SU-DHL-6 (cell line): ENCODE measurements at regions not wholly inside any gene's neighbourhood (a gene's known extent, or its start where the extent isn't known, plus 50 kb on each side); places are given as distances from the start of the nearest gene placed in this dataset.
"Not testable (repeated sequence)": the region's sequence is repeated elsewhere in the genome, so short reads cannot be mapped to it uniquely, and the experiment has no call there.

Experiments used
- H2AFZ ChIP-seq: fragments of 200-600 bp; sonication (generic); 2 replicates; pipeline ENCODE4 v1.6.1; 2014; ENCODE audit warnings: low read depth, mild to moderate bottlenecking, moderate library complexity, mixed read lengths, antibody characterized with exemption, low read length; ENCODE audit not compliant: severe bottlenecking
- H3F3A ChIP-seq: fragments of 200-600 bp; shearing (Covaris generic); 2 replicates; pipeline ENCODE4 v1.6.0; 2016; ENCODE audit warnings: antibody characterized with exemption, mild to moderate bottlenecking; ENCODE audit not compliant: insufficient read depth
- H3K27ac ChIP-seq: fragments of 200-600 bp; sonication (generic); 2 replicates; pipeline ENCODE4 v1.5.1; 2016; ENCODE audit warnings: low read depth, mild to moderate bottlenecking, low read length, moderate library complexity, mixed read lengths
- H3K27me3 ChIP-seq: fragments of 200-600 bp; sonication (generic), shearing (Covaris generic); 2 replicates; pipeline ENCODE4 v1.6.0; 2014; ENCODE audit warnings: mild to moderate bottlenecking, low read length
- H3K36me3 ChIP-seq: fragments of 200-600 bp; sonication (generic); 2 replicates; pipeline ENCODE4 v1.6.1; 2014; ENCODE audit warnings: mild to moderate bottlenecking, low read length, mixed read lengths
- H3K4me2 ChIP-seq: fragments of 300-600, 200-600 bp; shearing (Covaris generic), sonication (generic); 2 replicates; pipeline ENCODE4 v1.6.0; 2014; ENCODE audit warnings: low read length, low read depth, mild to moderate bottlenecking; ENCODE audit not compliant: poor library complexity, severe bottlenecking
- H3K4me3 ChIP-seq: fragments of 200-600 bp; sonication (generic); 2 replicates; pipeline ENCODE4 v1.5.1; 2014; ENCODE audit warnings: antibody characterized with exemption, low read length, mild to moderate bottlenecking, mixed read lengths; ENCODE audit not compliant: insufficient read depth, poor library complexity, severe bottlenecking
- H3K79me2 ChIP-seq: fragments of 200-600 bp; sonication (generic); 2 replicates; pipeline ENCODE4 v1.6.1; 2014; ENCODE audit warnings: mild to moderate bottlenecking, low read length, moderate library complexity; ENCODE audit not compliant: insufficient read depth
- H3K9ac ChIP-seq: fragments of 200-600 bp; sonication (generic); 2 replicates; pipeline ENCODE4 v1.7.0; 2014; ENCODE audit warnings: mild to moderate bottlenecking, low read length
- H3K9me2 ChIP-seq: fragments of 200-600 bp; sonication (generic); replicated peaks from 2 replicates; pipeline ENCODE4 v1.6.1; 2014; ENCODE audit warnings: low read length; ENCODE audit not compliant: insufficient read depth
- H3K9me3 ChIP-seq: fragments of 200-600 bp; sonication (generic); 2 replicates; pipeline ENCODE4 v1.6.1; 2014; ENCODE audit warnings: low read length, mixed read lengths; ENCODE audit not compliant: insufficient read depth
- H4K20me1 ChIP-seq: fragments of 200-600 bp; sonication (generic); 2 replicates; pipeline ENCODE4 v1.6.1; 2014; ENCODE audit warnings: low read depth, mild to moderate bottlenecking, antibody characterized with exemption, low read length, moderate library complexity, mixed read lengths
- CTCF ChIP-seq: fragments of 200-600 bp; sonication (generic); IDR thresholded peaks from one replicate; pipeline ENCODE4 v1.5.1; 2017; ENCODE audit warnings: antibody characterized with exemption, mild to moderate bottlenecking, low read length, moderate library complexity; ENCODE audit not compliant: insufficient read depth, poor library complexity, severe bottlenecking
- EZH2phosphoT487 ChIP-seq: fragments of 200-600 bp; sonication (generic), shearing (Covaris generic); conservative IDR thresholded peaks from 2 replicates; pipeline ENCODE4 v1.6.1; 2018; ENCODE audit warnings: mild to moderate bottlenecking, antibody characterized with exemption, low read length, moderate library complexity, mixed read lengths

DNA sequence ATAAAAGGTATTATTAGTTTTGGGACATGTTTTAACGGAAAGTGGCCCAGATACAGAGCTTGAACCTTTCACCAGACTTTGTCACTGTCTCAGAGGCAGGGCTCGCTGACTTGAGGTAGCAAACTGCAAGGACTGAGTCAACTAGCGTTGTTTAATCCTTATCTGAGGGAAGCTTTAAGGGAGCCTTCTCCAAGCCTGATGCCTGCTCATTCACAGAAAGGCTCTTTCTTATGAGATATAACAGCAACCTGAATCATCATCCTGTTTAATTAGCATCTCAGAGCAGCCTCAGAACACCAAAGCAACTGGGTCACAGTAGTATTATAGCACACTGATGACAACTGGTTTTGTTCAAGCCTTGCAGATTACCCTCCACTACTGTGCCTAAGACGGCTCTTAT, 54.2 kb upstream of the CYP2D6 start:
- H3K4me3 ChIP-seq, result no peak overlapping the region
- H3K9ac ChIP-seq, result no peak overlapping the region
- peaks cover 6% of the 10 kb centered on the region; the same call in 1 of the 2 replicates for H4K20me1 ChIP-seq
- no peaks in the 10 kb centered on the region for H3F3A ChIP-seq
- H2AFZ ChIP-seq, result no peak overlapping the region
- no peaks in the 10 kb centered on the region for H3K36me3 ChIP-seq
- H3K9me3 ChIP-seq, result no peaks in the 10 kb centered on the region
- H3K27ac ChIP-seq, result no peak overlapping the region
- peaks cover 77% of the 10 kb centered on the region for H3K79me2 ChIP-seq
- no peak for TF ChIP-seq CTCF
- TF ChIP-seq EZH2phosphoT487, result no peak
- no peaks in the 10 kb centered on the region for H3K27me3 ChIP-seq
- no peaks in the 10 kb centered on the region for H3K9me2 ChIP-seq
- H3K4me2 ChIP-seq, result no peak overlapping the region

DNA sequence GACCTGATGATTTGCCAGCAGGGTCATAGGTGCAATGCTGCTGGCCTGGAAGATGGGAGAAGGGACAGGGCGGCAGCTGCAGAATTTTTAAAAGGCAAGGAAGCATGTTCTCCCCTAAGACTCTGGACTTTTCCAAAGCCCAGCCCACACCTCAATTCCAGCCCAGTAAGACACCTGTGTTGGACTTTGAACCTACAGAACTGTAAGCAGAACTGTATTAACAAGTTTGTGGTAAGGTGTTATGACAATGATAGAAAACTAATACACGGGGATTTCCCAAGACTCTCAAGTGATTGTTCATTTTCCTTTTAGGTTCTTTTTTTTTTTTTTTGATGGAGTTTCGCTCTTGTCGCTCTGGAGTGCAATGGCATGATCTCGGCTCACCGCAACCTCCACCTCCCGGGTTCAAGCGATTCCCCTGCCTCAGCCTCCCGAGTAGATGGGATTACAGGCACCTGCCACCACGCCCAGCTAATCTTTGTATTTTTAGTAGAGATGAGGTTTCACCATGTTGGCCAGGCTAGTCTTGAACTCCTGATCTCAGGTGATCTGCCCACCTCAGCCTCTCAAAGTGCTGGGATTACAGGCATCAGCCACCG, 53.0 kb upstream of the CYP2D6 start:
- H3K4me3 ChIP-seq, H2AFZ ChIP-seq, H3K36me3 ChIP-seq, H3K4me2 ChIP-seq, H3K27me3 ChIP-seq, H3F3A ChIP-seq, H3K9ac ChIP-seq, H3K27ac ChIP-seq, H3K9me2 ChIP-seq, H4K20me1 ChIP-seq, H3K9me3 ChIP-seq: not testable (repeated sequence)
- peaks cover 65% of the 10 kb centered on the region for H3K79me2 ChIP-seq

DNA sequence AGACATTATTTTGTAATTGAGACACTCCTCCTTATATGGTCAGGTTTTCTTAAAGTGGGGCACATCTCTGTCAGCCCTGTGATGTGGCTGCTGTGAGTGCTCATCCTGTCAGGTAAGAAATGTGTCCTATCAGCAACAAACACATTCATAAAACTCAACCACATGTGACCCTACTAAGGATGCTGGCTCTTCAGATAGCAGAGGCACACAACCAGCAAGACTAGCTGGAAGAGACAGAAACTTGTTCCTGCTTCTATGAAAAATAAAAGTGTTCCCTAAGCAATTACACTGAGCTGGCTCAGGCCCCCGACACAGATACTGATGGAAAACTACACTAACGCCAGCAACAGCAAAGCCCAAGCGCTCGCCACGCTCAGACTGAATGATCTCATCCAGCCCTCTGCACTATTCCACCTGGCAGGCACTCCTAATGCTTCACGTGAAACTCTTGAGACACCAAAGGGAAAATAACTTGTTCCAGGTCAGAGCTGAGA, 49.8 kb upstream of the CYP2D6 start:
- Histone ChIP-seq H3K79me2 (peaks cover 40% of the 10 kb centered on the region), H3K9ac (no peak overlapping the region), H3F3A (no peaks in the 10 kb centered on the region), H4K20me1 (peaks cover 6% of the 10 kb centered on the region; the same call in 1 of the 2 replicates), H3K4me2 (no peak overlapping the region), H2AFZ (no peak overlapping the region), H3K4me3 (no peak overlapping the region), H3K27ac (no peak overlapping the region), H3K9me3 (no peaks in the 10 kb centered on the region), H3K9me2 (no peaks in the 10 kb centered on the region), H3K27me3 (no peaks in the 10 kb centered on the region), H3K36me3 (no peaks in the 10 kb centered on the region)
- TF ChIP-seq EZH2phosphoT487 (no peak), CTCF (no peak)
